HG03558 (cell line): ENCODE measurements at regions not wholly inside any gene's neighbourhood (a gene's known extent, or its start where the extent isn't known, plus 50 kb on each side); places are given as distances from the start of the nearest gene placed in this dataset.
"Not testable (repeated sequence)": the region's sequence is repeated elsewhere in the genome, so short reads cannot be mapped to it uniquely, and the experiment has no call there.

Experiments used
- ATAC-seq: cut with Tn5 transposase; IDR thresholded peaks from one replicate; pipeline ENCODE4 v1.9.1; 2021; ENCODE audit warnings: moderate number of reproducible peaks; ENCODE audit not compliant: unreplicated experiment; ENCODE audit errors: extremely low read depth

GRCh38 chr2:12610314-12610713 is 106.4 kb upstream of the TRIB2 start:
- no peak for ATAC-seq

GRCh38 chr2:12612168-12612567 is 104.6 kb upstream of the TRIB2 start:
- ATAC-seq, result no peak

GRCh38 chr2:12612671-12613070 is 104.1 kb upstream of the TRIB2 start:
- ATAC-seq, result no peak

GRCh38 chr2:12613137-12613835 is 103.5 kb upstream of the TRIB2 start:
- no peak for ATAC-seq

DNA sequence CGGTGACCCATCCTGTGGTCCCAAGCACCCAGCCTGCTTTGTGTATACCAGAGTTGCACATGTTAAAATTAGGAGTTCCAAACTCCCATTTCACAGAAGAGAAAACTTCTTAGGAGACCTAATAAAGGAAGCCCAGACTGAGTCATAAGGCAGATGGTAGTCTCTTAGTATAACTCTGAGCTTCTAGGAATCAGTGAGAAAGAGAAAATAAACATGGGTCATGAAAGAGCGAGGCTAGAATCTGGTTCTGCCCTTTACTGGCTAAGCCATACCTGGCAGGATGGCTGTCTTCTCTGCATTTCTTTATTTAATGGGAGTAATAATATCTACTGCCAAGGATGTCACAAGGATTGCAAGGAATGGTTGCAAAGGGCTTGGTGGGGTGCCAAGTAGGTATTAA is 101.2 kb upstream of the TRIB2 start:
- ATAC-seq, result no peak

- no peak for ATAC-seq
These were observed 100.1 kb upstream of the TRIB2 start for GRCh38 chr2:12616456-12617156.

GRCh38 chr2:12617366-12617765 is 99.4 kb upstream of the TRIB2 start:
- no peak for ATAC-seq

DNA sequence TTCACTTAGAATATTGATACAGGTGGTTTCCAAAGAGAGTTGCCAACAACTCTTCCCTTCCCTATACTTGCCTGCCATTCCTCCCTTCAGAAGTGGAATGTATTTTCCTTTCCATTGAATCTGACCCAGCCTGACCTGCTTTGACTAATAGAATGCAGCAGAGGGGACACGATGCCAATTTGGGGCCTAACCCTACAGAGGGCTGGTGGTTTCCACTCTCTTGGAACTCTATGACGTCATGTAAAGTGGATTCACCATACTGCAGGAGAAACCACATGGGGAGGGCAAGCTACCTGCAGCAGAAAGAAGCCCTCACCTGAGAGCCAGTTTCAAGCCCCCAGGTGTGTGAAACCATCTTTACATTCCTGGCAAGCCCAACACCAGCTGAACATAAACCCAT is 98.9 kb upstream of the TRIB2 start:
- ATAC-seq, result no peak

DNA sequence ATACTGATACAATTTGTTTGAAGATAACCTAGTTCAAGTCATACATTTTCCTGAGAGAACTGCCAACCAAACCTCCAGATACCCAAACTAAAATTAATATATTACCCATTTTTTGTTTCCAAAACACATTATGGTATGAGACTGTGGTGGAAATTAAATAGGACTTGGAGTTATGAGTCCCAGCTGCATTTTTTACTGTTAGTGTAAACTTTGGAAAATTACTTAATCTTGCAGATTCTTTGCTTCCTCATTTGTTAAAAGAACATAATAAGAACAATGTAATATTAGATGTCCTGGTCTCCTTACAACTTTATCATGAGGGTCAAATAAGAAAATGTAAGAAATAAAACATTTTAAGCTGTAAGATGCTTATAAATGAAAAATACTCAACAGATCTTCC is 98.2 kb upstream of the TRIB2 start:
- no peak for ATAC-seq

- no peak for ATAC-seq
These were observed 96.8 kb upstream of the TRIB2 start for GRCh38 chr2:12619975-12620374.

DNA sequence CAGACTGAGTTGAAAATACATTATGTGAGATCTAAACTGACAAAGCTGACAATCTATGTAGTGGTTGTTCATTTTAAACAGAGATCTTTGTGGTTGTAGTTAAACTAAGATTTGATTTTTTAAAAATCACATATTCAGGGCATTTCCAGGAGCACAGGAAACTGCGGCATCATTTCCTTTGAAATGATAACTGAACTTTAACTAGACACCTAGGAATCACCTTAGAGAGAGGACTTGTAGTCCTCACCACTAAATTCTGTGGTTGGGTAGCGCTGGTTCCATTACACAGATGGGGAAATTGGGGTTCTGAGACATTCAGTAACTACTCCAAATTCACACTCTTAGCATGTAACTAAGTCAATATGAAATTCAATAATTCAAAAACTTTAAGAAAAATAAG is 96.0 kb upstream of the TRIB2 start:
- no peak for ATAC-seq

DNA sequence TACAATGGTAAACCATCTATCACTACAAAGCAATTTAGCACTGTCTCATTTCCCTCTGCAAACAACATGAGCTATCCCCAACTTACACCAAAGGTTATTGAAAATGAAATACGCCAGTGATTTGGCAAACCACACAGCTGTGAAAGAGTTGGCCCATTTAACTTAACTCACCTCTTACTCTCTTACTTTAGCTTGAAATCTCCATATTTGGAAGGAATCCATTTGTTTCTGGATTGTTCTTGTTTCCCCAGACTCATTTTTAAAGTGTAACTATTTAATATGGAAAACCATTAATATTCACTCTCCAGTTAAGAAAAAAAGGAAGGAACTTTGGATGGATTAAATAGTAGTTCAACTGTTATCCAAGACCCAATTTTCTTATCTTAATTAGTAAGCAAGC is 93.7 kb upstream of the TRIB2 start:
- no peak for ATAC-seq

DNA sequence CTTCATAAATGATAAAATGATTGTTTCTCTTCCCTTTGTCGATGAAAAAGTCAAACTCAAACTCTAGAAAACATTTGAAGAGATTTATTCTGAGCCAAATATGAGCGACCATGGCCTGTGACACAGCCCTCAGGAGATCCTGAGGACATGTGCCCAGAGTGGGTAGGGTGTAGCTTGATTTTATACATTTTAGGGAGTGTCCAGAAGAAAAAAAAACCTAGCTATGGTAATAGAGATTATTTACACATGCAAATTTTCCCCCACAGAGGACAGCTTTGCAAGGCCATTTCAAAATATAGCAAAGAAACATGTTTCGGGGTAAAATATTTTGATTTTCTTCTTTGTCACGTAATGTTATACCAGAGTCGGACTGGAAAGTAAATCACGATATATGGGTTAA is 92.4 kb upstream of the TRIB2 start:
- no peak for ATAC-seq

- no peak for ATAC-seq
These were observed 91.7 kb upstream of the TRIB2 start for GRCh38 chr2:12624905-12625598.

DNA sequence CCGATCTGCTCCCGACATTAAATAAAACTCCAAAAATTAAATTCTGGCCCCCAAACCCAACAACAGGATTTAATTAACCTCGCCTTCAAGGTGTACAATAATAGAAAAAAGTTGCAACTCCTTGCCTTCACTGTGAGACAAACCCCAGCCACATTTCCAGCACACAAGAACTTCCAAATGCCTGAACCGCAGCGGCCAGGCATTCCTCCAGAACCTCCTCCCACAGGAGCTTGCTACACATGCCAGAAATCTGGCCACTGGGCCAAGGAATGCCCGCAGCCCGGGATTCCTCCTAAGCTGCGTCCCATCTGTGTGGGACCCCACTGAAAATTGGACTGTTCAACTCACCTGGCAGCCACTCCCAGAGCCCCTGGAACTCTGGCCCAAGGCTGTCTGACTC is 88.2 kb upstream of the TRIB2 start:
- not testable (repeated sequence) for ATAC-seq

GRCh38 chr2:12636837-12637581 is 79.7 kb upstream of the TRIB2 start:
- ATAC-seq, result no peak

DNA sequence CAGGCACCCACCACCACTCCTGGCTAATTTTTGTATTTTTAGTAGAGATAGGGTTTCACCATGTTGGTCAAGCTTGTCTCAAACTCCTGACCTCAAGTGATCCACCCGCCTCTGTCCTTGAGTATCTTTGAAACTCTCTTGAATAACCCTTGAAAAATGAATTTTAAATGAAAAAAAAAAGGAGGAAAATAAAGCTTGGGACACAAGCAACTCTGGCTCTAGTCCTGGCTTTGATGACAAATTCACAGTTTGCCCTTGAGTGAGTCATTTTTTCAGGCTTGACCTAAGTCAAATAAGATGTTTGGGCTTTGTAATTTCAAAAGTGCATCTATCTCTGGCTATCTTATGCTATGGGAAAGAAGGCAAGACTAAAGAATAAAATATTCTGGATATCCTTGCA is 79.0 kb upstream of the TRIB2 start:
- no peak for ATAC-seq

GRCh38 chr2:12641441-12641840 is 75.3 kb upstream of the TRIB2 start:
- no peak for ATAC-seq

DNA sequence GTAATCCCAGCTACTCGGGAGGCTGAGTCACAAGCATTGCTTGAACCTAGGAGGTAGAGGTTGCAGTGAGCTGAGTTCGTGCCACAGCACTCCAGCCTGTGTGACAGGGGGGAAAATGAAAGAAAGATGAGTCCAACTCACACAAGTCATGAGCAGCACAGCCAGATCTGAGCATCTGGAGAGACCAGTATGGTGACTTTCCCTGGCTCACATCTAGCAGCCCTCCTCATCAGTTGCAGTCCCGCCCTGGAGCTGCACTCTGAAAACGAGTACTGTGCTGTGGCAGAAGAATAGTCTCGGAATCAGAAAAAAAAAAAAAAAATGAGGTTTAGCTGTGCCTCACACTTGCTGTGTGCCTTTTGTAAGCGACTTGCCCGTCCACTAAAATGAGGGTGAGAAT is 74.4 kb upstream of the TRIB2 start:
- ATAC-seq, result no peak

DNA sequence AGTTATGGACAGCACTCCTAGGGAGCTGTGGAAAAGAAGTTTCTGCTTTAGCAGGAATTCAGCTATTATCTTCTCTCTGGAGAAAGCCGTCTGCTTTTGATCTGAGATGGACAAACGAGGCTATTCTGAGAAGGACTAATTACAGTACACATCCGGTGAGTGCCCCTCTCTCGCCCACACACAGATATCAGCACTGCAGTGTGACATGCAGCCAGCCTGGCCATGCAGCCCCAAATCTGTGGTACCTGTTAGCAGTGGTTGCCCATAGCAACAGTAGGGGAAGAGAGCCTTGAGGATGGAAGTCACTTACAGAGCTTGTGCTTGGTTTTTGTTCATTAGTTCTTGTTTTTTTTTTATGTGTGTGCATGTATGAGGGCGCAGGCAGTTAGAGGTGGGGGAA is 73.9 kb upstream of the TRIB2 start:
- no peak for ATAC-seq
